Heart right ventricle (tissue), 16 donors: ENCODE measurements at regions not wholly inside any gene's neighbourhood (a gene's known extent, or its start where the extent isn't known, plus 50 kb on each side); places are given as distances from the start of the nearest gene placed in this dataset.

Experiments used
- ATAC-seq, 8 donors: fragments of 200-7000 bp; cut with Tn5 transposase; one replicate each; pipeline ENCODE4 v1.9.1; 2020; ENCODE audit warnings: mild to moderate bottlenecking in 8 of 8, moderate library complexity in 8 of 8, moderate number of reproducible peaks in 1 of 8
- DNase-seq, 2 donors: peaks; one replicate each; pipeline ENCODE4 v3.0.0-alpha.2; 2020
- H3K27ac ChIP-seq, 10 donors: fragments of 200-600 bp; sonication (generic) in 2 of 10; one replicate each; pipeline versions ENCODE4 v1.5.0 to v1.8.0; 2020 to 2022; ENCODE audit warnings: mild to moderate bottlenecking in 3 of 10
- H3K27me3 ChIP-seq, 7 donors: fragments of 200-600 bp; one replicate each; pipeline ENCODE4 v1.8.0; 2021 to 2022; ENCODE audit warnings: mild to moderate bottlenecking in 2 of 7
- H3K36me3 ChIP-seq, 9 donors: fragments of 200-600 bp; sonication (generic) in 1 of 9; one replicate each; pipeline versions ENCODE4 v1.5.0 to v1.8.0; 2020 to 2022; ENCODE audit warnings: mild to moderate bottlenecking in 2 of 9
- H3K4me1 ChIP-seq, 9 donors: fragments of 200-600 bp; sonication (generic) in 1 of 9; one replicate each; pipeline versions ENCODE4 v1.5.0 to v1.8.0; 2020 to 2022; ENCODE audit warnings: mild to moderate bottlenecking in 4 of 9
- H3K4me3 ChIP-seq, 10 donors: fragments of 200-600 bp; sonication (generic) in 2 of 10; one replicate each; pipeline versions ENCODE4 v1.5.0 to v1.8.0; 2020 to 2022; ENCODE audit warnings: mild to moderate bottlenecking in 7 of 10, moderate library complexity in 2 of 10
- H3K9me3 ChIP-seq, 11 donors: fragments of 200-600 bp in 10 of 11; sonication (generic) in 2 of 11; one replicate each; pipeline versions ENCODE4 v1.5.0 to v1.8.0; 2013 to 2022; ENCODE audit warnings: mild to moderate bottlenecking in 2 of 11, control low read depth in 1 of 11, moderate library complexity in 1 of 11
- WGBS, 2 donors: extraction: QIAGEN DNeasy Blood & Tissue Kit; methylation state at CpG; one replicate each; pipeline ENCODE4 v1.1.7; 2013; ENCODE audit warnings: inconsistent platforms in 1 of 2; 5-methylcytosine and 5-hydroxymethylcytosine counted together
- intact Hi-C, 10 donors: fragments of 100-400 bp; cut with DNase I; formaldehyde crosslinking; loops; one replicate each; pipeline versions ENCODE4 v1.11.1 to v1.14.2; 2022
- TF ChIP-seq, protein P1 (sequence below), 9 donors: fragments of 200-600 bp; sonication (generic) in 2 of 9; IDR thresholded peaks; one replicate each; pipeline versions ENCODE4 v1.5.0 to v1.8.0; 2021 to 2022; ENCODE audit warnings: antibody characterized with exemption in 9 of 9, mild to moderate bottlenecking in 5 of 9, moderate library complexity in 1 of 9
- donor health status: Arrhythmogenic right ventricular cardiomyopathy.
- donor health status: ischemic (EF 13 %, LVEDD 7.1; RV severe dilation, severe dysfunction).
- donor health status: healthy with polysubstance abuse.
- donor health status: DM: no; HTN: yes; CAD: no.
- donor health status: DM: no; HTN: no; CAD: no.
- donor health status: ischemic (EF 25% LVEDD 6.9; RV normal size, moderate dysfunction).
- donor health status: ischemic (EF 25% LVEDD 5.7; RV mildly dilated, moderate dysfunction).
- donor health status: healthy.
- donor health status: DM: yes; HTN: yes; CAD: no.
- donor health status: Ischemic cardiomyopathy.
- donor health status: ischemic (EF 35%, LVEDD 5.7; RV mildly dilated, moderate dysfunction).
- donor health status: nonischemic (EF 11% LVEDD 7.7; RV severe dilation, severe dysfunction).
- donor health status: DM: yes; HTN: yes; CAD: no.
- donor health status: PGD.
- donor health status: ischemic (EF 29% LVEDD 5.4; RV normal size, mild dysfunction).
- donor health status: nonischemic (EF 23%, LVEDD 6.1; RV moderate dilation, normal function).

DNA sequence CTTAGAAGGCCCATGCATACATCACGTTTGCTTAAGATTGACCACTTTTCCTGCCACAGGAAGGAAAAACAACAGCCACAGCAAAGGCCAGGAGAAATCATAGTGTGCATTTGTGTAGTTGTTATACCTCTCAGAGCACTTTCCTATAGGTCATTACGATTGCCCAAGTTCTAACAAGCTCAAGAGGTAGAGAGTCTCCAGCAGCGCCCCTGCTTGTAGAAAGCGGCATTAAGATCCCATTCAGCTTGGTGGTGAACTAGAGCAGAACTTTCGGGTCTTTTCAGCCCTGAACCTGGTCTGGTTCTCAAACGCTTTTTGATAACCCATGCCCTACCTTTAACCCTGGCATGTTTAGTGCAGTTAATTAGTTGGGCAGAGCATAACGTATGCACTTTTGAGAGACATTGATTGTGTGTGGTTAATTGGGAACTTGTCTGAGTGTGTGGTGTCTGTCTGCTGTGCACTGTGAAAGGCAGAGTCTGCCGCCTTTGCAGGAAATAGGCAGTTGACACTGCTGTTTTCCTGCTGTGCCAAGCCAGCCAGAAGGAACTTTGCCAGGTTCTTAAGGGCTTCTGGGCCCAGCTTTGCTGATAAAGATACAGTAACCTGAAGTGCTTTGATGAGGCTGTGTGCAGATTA is 109.9 kb upstream of the CLMP start:
- Histone ChIP-seq H3K9me3 (no peaks in the 10 kb centered on the region), H3K4me1 (peaks cover 2 to 48% (median 14%) of the 10 kb centered on the region in 9 donors), H3K36me3 (no peaks in the 10 kb centered on the region), H3K27me3 (peaks cover 0 to 26% (median 14%) of the 10 kb centered on the region in 7 donors), H3K4me3 (no peak overlapping the region), H3K27ac (peak overlapping the region in 1 of 10 donors; percentile 31)
- TF ChIP-seq, protein P1, sequence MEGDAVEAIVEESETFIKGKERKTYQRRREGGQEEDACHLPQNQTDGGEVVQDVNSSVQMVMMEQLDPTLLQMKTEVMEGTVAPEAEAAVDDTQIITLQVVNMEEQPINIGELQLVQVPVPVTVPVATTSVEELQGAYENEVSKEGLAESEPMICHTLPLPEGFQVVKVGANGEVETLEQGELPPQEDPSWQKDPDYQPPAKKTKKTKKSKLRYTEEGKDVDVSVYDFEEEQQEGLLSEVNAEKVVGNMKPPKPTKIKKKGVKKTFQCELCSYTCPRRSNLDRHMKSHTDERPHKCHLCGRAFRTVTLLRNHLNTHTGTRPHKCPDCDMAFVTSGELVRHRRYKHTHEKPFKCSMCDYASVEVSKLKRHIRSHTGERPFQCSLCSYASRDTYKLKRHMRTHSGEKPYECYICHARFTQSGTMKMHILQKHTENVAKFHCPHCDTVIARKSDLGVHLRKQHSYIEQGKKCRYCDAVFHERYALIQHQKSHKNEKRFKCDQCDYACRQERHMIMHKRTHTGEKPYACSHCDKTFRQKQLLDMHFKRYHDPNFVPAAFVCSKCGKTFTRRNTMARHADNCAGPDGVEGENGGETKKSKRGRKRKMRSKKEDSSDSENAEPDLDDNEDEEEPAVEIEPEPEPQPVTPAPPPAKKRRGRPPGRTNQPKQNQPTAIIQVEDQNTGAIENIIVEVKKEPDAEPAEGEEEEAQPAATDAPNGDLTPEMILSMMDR (IDR thresholded peaks at IDR 0.05): no peak
- WGBS, 2 donors: 61 to 68% methylated on average over 8 of the region's 8 CpGs
- intact Hi-C loops: loop anchor here in 9 of 10 donors (2.0 to 10.0 kb wide), 7 partner anchors 50 to 174 kb away; no protein-coding TSS in a partner anchor
- peak in 1 of 2 donors; percentile 19 for DNase-seq
- peak in 2 of 8 donors; percentile 15 to 32 for ATAC-seq

DNA sequence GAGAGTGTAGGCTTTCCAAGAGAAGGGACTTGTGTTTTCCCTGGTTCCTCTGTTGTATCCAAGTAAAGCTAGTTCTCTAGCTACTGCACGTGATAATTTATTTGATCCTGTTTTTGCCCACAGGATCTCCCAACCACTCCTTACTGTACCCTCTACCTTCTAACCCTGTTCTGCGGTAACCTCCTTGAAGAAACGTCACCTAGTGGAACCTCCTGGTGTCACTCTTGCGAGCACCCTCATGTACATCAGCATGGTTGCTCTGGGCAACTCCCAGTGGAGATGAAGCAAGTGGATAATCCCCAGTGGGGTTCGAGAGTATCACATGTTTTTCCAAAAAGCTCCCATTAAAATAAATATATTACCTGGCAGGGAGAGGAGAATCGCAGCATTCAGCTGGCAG is 108.9 kb upstream of the CLMP start:
- Histone ChIP-seq H3K27ac (no peak overlapping the region), H3K36me3 (no peaks in the 10 kb centered on the region), H3K4me3 (no peak overlapping the region), H3K4me1 (peaks cover 2 to 48% (median 14%) of the 10 kb centered on the region in 9 donors), H3K27me3 (peaks cover 0 to 26% (median 14%) of the 10 kb centered on the region in 7 donors), H3K9me3 (no peaks in the 10 kb centered on the region)
- intact Hi-C loops: loop anchor here in 9 of 10 donors (2.0 to 10.0 kb wide), 10 partner anchors 51 to 177 kb away; no protein-coding TSS in a partner anchor
- WGBS, 2 donors: 86 to 91% methylated on average over 6 of the region's 6 CpGs
- TF ChIP-seq, protein P1 (IDR thresholded peaks at IDR 0.05): no peak
- no peak for ATAC-seq
- no peak for DNase-seq

DNA sequence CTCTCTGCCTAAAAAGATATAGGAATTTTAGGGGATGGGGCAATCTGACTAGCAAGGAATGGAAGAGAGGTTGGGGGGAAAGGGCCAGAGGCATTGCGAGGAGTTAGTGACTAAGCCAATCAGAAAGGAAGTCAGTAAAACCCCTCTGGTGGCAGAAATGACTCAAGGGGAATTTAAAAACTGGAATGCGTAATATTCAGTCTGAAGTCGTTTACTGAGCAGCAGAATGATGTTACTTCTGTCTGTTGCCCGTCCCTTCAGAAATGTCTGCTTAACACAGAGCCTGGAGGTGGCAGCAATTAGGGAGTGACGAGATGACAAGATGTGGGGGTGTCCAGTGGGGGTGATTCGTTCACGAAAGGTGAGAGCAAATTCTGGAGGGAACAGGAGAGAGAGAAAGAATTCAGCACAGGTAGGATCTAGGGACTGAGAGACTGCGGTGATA is 107.7 kb upstream of the CLMP start:
- TF ChIP-seq, protein P1 (IDR thresholded peaks at IDR 0.05): no peak
- intact Hi-C loops: loop anchor here in 9 of 10 donors (2.0 to 10.0 kb wide), 10 partner anchors 52 to 178 kb away; no protein-coding TSS in a partner anchor
- peaks cover 0 to 26% (median 14%) of the 10 kb centered on the region in 7 donors for H3K27me3 ChIP-seq
- H3K4me3 ChIP-seq: no peak overlapping the region
- WGBS, 2 donors: 75 to 77% methylated on average over 8 of the region's 8 CpGs
- ATAC-seq (no peak), DNase-seq (no peak)
- H3K27ac ChIP-seq: no peak overlapping the region
- no peaks in the 10 kb centered on the region for H3K9me3 ChIP-seq
- H3K36me3 ChIP-seq: no peaks in the 10 kb centered on the region
- peaks cover 2 to 39% (median 14%) of the 10 kb centered on the region in 9 donors for H3K4me1 ChIP-seq

GRCh38 chr11:123301696-123302400 is 106.8 kb upstream of the CLMP start:
- peaks cover 0 to 33% (median 13%) of the 10 kb centered on the region in 9 donors for H3K4me1 ChIP-seq
- 5 to 7% methylated on average over 56 of the region's 56 CpGs for WGBS, 2 donors
- H3K4me3 ChIP-seq: peak overlapping the region in 9 of 10 donors; percentile 26 to 59 (median 48)
- TF ChIP-seq, protein P1 (IDR thresholded peaks at IDR 0.05): peak; percentile 82 to 97 (median 92)
- peak; percentile 84 to 91 (median 89) for ATAC-seq
- peak overlapping the region in 4 of 10 donors; percentile 18 to 53 (median 28) for H3K27ac ChIP-seq
- no peaks in the 10 kb centered on the region for H3K36me3 ChIP-seq
- H3K9me3 ChIP-seq: no peaks in the 10 kb centered on the region
- peak; percentile 39 to 70 for DNase-seq
- intact Hi-C loops: loop anchor here (1.0 to 10.0 kb wide), 12 partner anchors 53 to 179 kb away; no protein-coding TSS in a partner anchor
- H3K27me3 ChIP-seq: peaks cover 0 to 26% (median 14%) of the 10 kb centered on the region in 7 donors
